SU-DHL-6 (cell line): ENCODE measurements at regions not wholly inside any gene's neighbourhood (a gene's known extent, or its start where the extent isn't known, plus 50 kb on each side); places are given as distances from the start of the nearest gene placed in this dataset.

Source experiments
- CTCF ChIP-seq: fragments of 200-600 bp; sonication (generic); IDR thresholded peaks from one replicate; pipeline ENCODE4 v1.5.1; 2017; ENCODE audit warnings: antibody characterized with exemption, mild to moderate bottlenecking, low read length, moderate library complexity; ENCODE audit not compliant: insufficient read depth, poor library complexity, severe bottlenecking
- EZH2phosphoT487 ChIP-seq: fragments of 200-600 bp; sonication (generic), shearing (Covaris generic); conservative IDR thresholded peaks from 2 replicates; pipeline ENCODE4 v1.6.1; 2018; ENCODE audit warnings: mild to moderate bottlenecking, antibody characterized with exemption, low read length, moderate library complexity, mixed read lengths

- TF ChIP-seq CTCF, result no peak
- TF ChIP-seq EZH2phosphoT487, result no peak
These were observed 327.2 kb downstream of the LMO7 start for GRCh38 chr13:75963302-75963701.
